ENCODE measurements at regions not wholly inside any gene's neighbourhood (a gene's known extent, or its start where the extent isn't known, plus 50 kb on each side); places are given as distances from the start of the nearest gene placed in this dataset.
"Not testable (repeated sequence)": the region's sequence is repeated elsewhere in the genome, so short reads cannot be mapped to it uniquely, and the experiment has no call there.

- Mint-ChIP-seq H3K9me3 (peaks cover 87% of the 10 kb centered on the region), H3K36me3 (peaks cover 66% of the 10 kb centered on the region), H3K4me1 (no peaks in the 10 kb centered on the region), H3K27me3 (ENCODE audit: low read depth) (no peaks in the 10 kb centered on the region), H3K4me3 (no peak overlapping the region), H3K27ac (no peak overlapping the region)
- DNase-seq (ENCODE audit: low spot score in 2 of 2, unreplicated experiment in 2 of 2), result no peak
- no peak for TF ChIP-seq CTCF (IDR thresholded peaks at IDR 0.05; ENCODE audit: unreplicated experiment)
Observed at GRCh38 chr2:89784960-89785359, 1093.5 kb downstream of the RPIA start.

- H3K36me3 Mint-ChIP-seq, result peaks cover 60% of the 10 kb centered on the region
- H3K4me1 Mint-ChIP-seq; DNase-seq (ENCODE audit: low spot score in 2 of 2, unreplicated experiment in 2 of 2); H3K27me3 Mint-ChIP-seq (ENCODE audit: low read depth); H3K4me3 Mint-ChIP-seq; H3K27ac Mint-ChIP-seq: not testable (repeated sequence)
- H3K9me3 Mint-ChIP-seq, result peaks cover 87% of the 10 kb centered on the region
Observed at GRCh38 chr2:89785528-89785927, 1094.1 kb downstream of the RPIA start.

GRCh38 chr2:89786642-89787041 is 1095.2 kb downstream of the RPIA start:
- H3K27ac Mint-ChIP-seq; H3K4me3 Mint-ChIP-seq; DNase-seq (ENCODE audit: low spot score in 2 of 2, unreplicated experiment in 2 of 2); H3K4me1 Mint-ChIP-seq; H3K27me3 Mint-ChIP-seq (ENCODE audit: low read depth): not testable (repeated sequence)
- H3K36me3 Mint-ChIP-seq, result peaks cover 57% of the 10 kb centered on the region
- H3K9me3 Mint-ChIP-seq, result peaks cover 85% of the 10 kb centered on the region

- peaks cover 82% of the 10 kb centered on the region for H3K9me3 Mint-ChIP-seq
- not testable (repeated sequence) for DNase-seq (ENCODE audit: low spot score in 2 of 2, unreplicated experiment in 2 of 2); H3K4me1 Mint-ChIP-seq; H3K4me3 Mint-ChIP-seq; H3K27me3 Mint-ChIP-seq (ENCODE audit: low read depth); H3K27ac Mint-ChIP-seq
- H3K36me3 Mint-ChIP-seq, result peaks cover 36% of the 10 kb centered on the region
Observed at GRCh38 chr2:89795530-89795929, 1104.1 kb downstream of the RPIA start.

- no peak for TF ChIP-seq CTCF (IDR thresholded peaks at IDR 0.05; ENCODE audit: unreplicated experiment)
- Mint-ChIP-seq H3K9me3 (peaks cover 80% of the 10 kb centered on the region), H3K36me3 (peaks cover 41% of the 10 kb centered on the region), H3K4me1 (no peaks in the 10 kb centered on the region), H3K27me3 (ENCODE audit: low read depth) (no peaks in the 10 kb centered on the region), H3K4me3 (no peak overlapping the region), H3K27ac (no peak overlapping the region)
- DNase-seq (ENCODE audit: low spot score in 2 of 2, unreplicated experiment in 2 of 2), result no peak
Observed at GRCh38 chr2:89797320-89798038, 1106.0 kb downstream of the RPIA start.

- H3K9me3 Mint-ChIP-seq, result peaks cover 92% of the 10 kb centered on the region
- not testable (repeated sequence) for H3K4me1 Mint-ChIP-seq; H3K4me3 Mint-ChIP-seq; H3K27ac Mint-ChIP-seq; DNase-seq (ENCODE audit: low spot score in 2 of 2, unreplicated experiment in 2 of 2); H3K27me3 Mint-ChIP-seq (ENCODE audit: low read depth)
- H3K36me3 Mint-ChIP-seq, result peaks cover 59% of the 10 kb centered on the region
Observed at GRCh38 chr2:89801207-89801606, 1109.7 kb downstream of the RPIA start.

GRCh38 chr2:89806363-89806762 is 1114.9 kb downstream of the RPIA start:
- peaks cover 80% of the 10 kb centered on the region for H3K9me3 Mint-ChIP-seq
- H3K27me3 Mint-ChIP-seq (ENCODE audit: low read depth), result not testable (repeated sequence)

GRCh38 chr2:89811295-89811694 is 1119.8 kb downstream of the RPIA start:
- H3K27me3 Mint-ChIP-seq (ENCODE audit: low read depth), result no peaks in the 10 kb centered on the region
- H3K27ac Mint-ChIP-seq, result no peak overlapping the region
- no peak for DNase-seq (ENCODE audit: low spot score in 2 of 2, unreplicated experiment in 2 of 2)
- peaks cover 73% of the 10 kb centered on the region for H3K9me3 Mint-ChIP-seq
- H3K4me1 Mint-ChIP-seq, result no peaks in the 10 kb centered on the region
- TF ChIP-seq CTCF (IDR thresholded peaks at IDR 0.05; ENCODE audit: unreplicated experiment), result no peak
- peaks cover 25% of the 10 kb centered on the region for H3K36me3 Mint-ChIP-seq
- H3K4me3 Mint-ChIP-seq, result no peak overlapping the region

More at GRCh38 chr2:89806363-89806762, 1114.9 kb downstream of the RPIA start:
- H3K36me3 Mint-ChIP-seq, result peaks cover 45% of the 10 kb centered on the region
- not testable (repeated sequence) for H3K4me3 Mint-ChIP-seq; H3K4me1 Mint-ChIP-seq; H3K27ac Mint-ChIP-seq; DNase-seq (ENCODE audit: low spot score in 2 of 2, unreplicated experiment in 2 of 2)

- DNase-seq (ENCODE audit: low spot score in 2 of 2, unreplicated experiment in 2 of 2); H3K4me1 Mint-ChIP-seq; H3K27me3 Mint-ChIP-seq (ENCODE audit: low read depth); H3K27ac Mint-ChIP-seq; H3K4me3 Mint-ChIP-seq: not testable (repeated sequence)
- peaks cover 67% of the 10 kb centered on the region for H3K9me3 Mint-ChIP-seq
- H3K36me3 Mint-ChIP-seq, result peaks cover 24% of the 10 kb centered on the region
Observed at GRCh38 chr2:89811910-89812309, 1120.4 kb downstream of the RPIA start.

- not testable (repeated sequence) for H3K27me3 Mint-ChIP-seq (ENCODE audit: low read depth); H3K4me3 Mint-ChIP-seq; H3K27ac Mint-ChIP-seq; DNase-seq (ENCODE audit: low spot score in 2 of 2, unreplicated experiment in 2 of 2); H3K4me1 Mint-ChIP-seq
- Mint-ChIP-seq H3K9me3 (peaks cover 73% of the 10 kb centered on the region), H3K36me3 (peaks cover 33% of the 10 kb centered on the region)
Observed at GRCh38 chr2:89814359-89814758, 1122.9 kb downstream of the RPIA start.

Measured in mesothelial cell of epicardium (in vitro differentiated cells).